GM12878 (cell line): ENCODE measurements at regions not wholly inside any gene's neighbourhood (a gene's known extent, or its start where the extent isn't known, plus 50 kb on each side); places are given as distances from the start of the nearest gene placed in this dataset.

Source experiments
- ATAC-seq: fragments of 200-7000 bp; cut with Tn5 transposase; 3 replicates; pipeline ENCODE4 v1.9.1; 2020; ENCODE audit warnings: mild to moderate bottlenecking, moderate library complexity
- BruUV-seq: library from RNA; stranded (reverse); fragments of 400-500 nt; replicated peaks from 2 replicates; lab custom pipeline; 2021; lab: Mats Ljungman, UMichigan
- CTCF ChIA-PET: fragments of 300-600 bp; sonication (Branson Sonifier 250); formaldehyde crosslinking; extraction: SDS; loops from one replicate; lab custom pipeline; 2021; ENCODE audit warnings: inconsistent platforms; lab: Yijun Ruan, JAX
- POLR2A ChIA-PET: fragments of 350-600 bp; formaldehyde crosslinking; extraction: SDS; loops from one replicate; lab custom pipeline; 2021; ENCODE audit warnings: inconsistent platforms; lab: Charles Lee
- RAD21 ChIA-PET: fragments of 300-600 bp; sonication (Branson Sonifier 250); formaldehyde crosslinking; loops from one replicate; lab custom pipeline; 2023; ENCODE audit warnings: antibody characterized with exemption; ENCODE audit not compliant: unreplicated experiment; lab: Charles Lee
- SMC1A ChIA-PET: fragments of 300-600 bp; sonication (Branson Sonifier 250); formaldehyde crosslinking; loops from one replicate; lab custom pipeline; 2023; ENCODE audit not compliant: unreplicated experiment, uncharacterized antibody; lab: Charles Lee
- DNase-seq: peaks from one replicate; pipeline ENCODE4 v3.0.0-alpha.2; 2011; ENCODE audit warnings: low read depth, low spot score
- FAIRE-seq: peaks from 3 replicates; lab custom pipeline; 2011; peaks lifted over from hg19 to GRCh38; lab: Jason Lieb, UNC
- H2AFZ ChIP-seq: 2 replicates; pipeline ENCODE4 v1.6.0; 2011; ENCODE audit warnings: low read depth, low read length, control low read depth; ENCODE audit not compliant: control insufficient read depth
- H3K27ac ChIP-seq: 2 replicates; pipeline ENCODE4 v1.5.1; 2011; ENCODE audit warnings: control low read depth; ENCODE audit not compliant: control insufficient read depth, insufficient read depth
- H3K27me3 ChIP-seq, 2 experiments: replicated peaks in 1 of 2; 2 replicates each; pipeline versions ENCODE4 v1.6.0 to v1.6.1; 2011; ENCODE audit warnings: low read length in 1 of 2; ENCODE audit not compliant: control insufficient read depth in 2 of 2, insufficient read depth in 2 of 2
- H3K36me3 ChIP-seq, 2 experiments: 2 replicates each; pipeline ENCODE4 v1.5.1; 2011; ENCODE audit warnings: low read length in 1 of 2; ENCODE audit not compliant: control insufficient read depth in 2 of 2, insufficient read depth in 2 of 2
- H3K4me1 ChIP-seq: 2 replicates; pipeline ENCODE4 v1.6.1; 2011; ENCODE audit warnings: mild to moderate bottlenecking, low read length, moderate library complexity, mixed read lengths; ENCODE audit not compliant: control insufficient read depth, insufficient read depth
- H3K4me2 ChIP-seq: 2 replicates; pipeline ENCODE4 v1.6.0; 2011; ENCODE audit warnings: control low read depth; ENCODE audit not compliant: control insufficient read depth, insufficient read depth
- H3K4me3 ChIP-seq: fragments of 200-600 bp; sonication (generic); 2 replicates; pipeline ENCODE4 v1.5.1; 2016
- H3K79me2 ChIP-seq: 2 replicates; pipeline ENCODE4 v1.6.0; 2011; ENCODE audit warnings: low read length; ENCODE audit not compliant: control insufficient read depth, insufficient read depth
- H3K9ac ChIP-seq: 2 replicates; pipeline ENCODE4 v1.8.0; 2011; ENCODE audit warnings: low read length, control low read depth, mixed read lengths; ENCODE audit not compliant: control insufficient read depth, insufficient read depth
- H3K9me3 ChIP-seq: replicated peaks from 3 replicates; pipeline ENCODE4 v1.5.1; 2011; ENCODE audit warnings: mild to moderate bottlenecking, low read length; ENCODE audit not compliant: control insufficient read depth, insufficient read depth
- H4K20me1 ChIP-seq: 2 replicates; pipeline ENCODE4 v1.6.0; 2011; ENCODE audit not compliant: control insufficient read depth, insufficient read depth
- CHD2 ChIP-seq: IDR thresholded peaks from 2 replicates; pipeline ENCODE4 v1.6.1; 2011; ENCODE audit warnings: low read depth, low read length, improper control_type of control experiment, borderline replicate concordance
- EED ChIP-seq: sonication (generic); IDR thresholded peaks from 2 replicates; pipeline ENCODE4 v1.6.1; 2016; ENCODE audit warnings: antibody characterized with exemption, low read depth
- GATAD2B ChIP-seq: fragments of 450-650 bp; conservative IDR thresholded peaks from 2 replicates; pipeline ENCODE4 v1.6.1; 2017; ENCODE audit warnings: low read depth, mild to moderate bottlenecking, moderate library complexity
- SUZ12 ChIP-seq: fragments of 200-600 bp; sonication (generic); IDR thresholded peaks from one replicate; pipeline ENCODE4 v1.6.1; 2018; ENCODE audit warnings: antibody characterized with exemption, mild to moderate bottlenecking; ENCODE audit not compliant: unreplicated experiment
- ZNF687 ChIP-seq: fragments of 450-650 bp; IDR thresholded peaks from 2 replicates; pipeline ENCODE4 v1.6.1; 2017; ENCODE audit warnings: mild to moderate bottlenecking, moderate library complexity
- WGBS: methylation state at CpG from one replicate; pipeline ENCODE4 v1.1.6; 2016; ENCODE audit warnings: low lambda C conversion rate; ENCODE audit not compliant: insufficient replicate concordance, insufficient coverage; ENCODE audit errors: missing lambda C conversion rate; 5-methylcytosine and 5-hydroxymethylcytosine counted together
- in situ Hi-C: fragments of 300-500 bp; cut with MboI; formaldehyde crosslinking; loops from 9 replicates; pipeline ENCODE4 v1.14.3; 2018; ENCODE audit warnings: mixed read lengths
- intact Hi-C: fragments of 100-400 bp; cut with micrococcal nuclease; formaldehyde crosslinking; loops from one replicate; pipeline ENCODE4 v1.14.2; 2022; ENCODE audit not compliant: unreplicated experiment

GRCh38 chr1:221949996-221950395 lies 208.1 kb upstream of the DUSP10 start:
- no peak overlapping the region for H3K27ac ChIP-seq
- ChIA-PET POLR2A (no interaction called here), RAD21 (no interaction called here), CTCF (no interaction called here), SMC1A (interaction anchor here (1.1 to 1.3 kb wide), 2 partner anchors 9 to 12 kb away, joined by 3 to 6 read pairs; no protein-coding TSS in a partner anchor)
- no peak overlapping the region for H3K9ac ChIP-seq
- no peaks in the 10 kb centered on the region for H3K27me3 ChIP-seq
- no peak overlapping the region for H3K4me3 ChIP-seq
- peaks cover 5% of the 10 kb centered on the region for H3K9me3 ChIP-seq
- no peak for TF ChIP-seq SUZ12
- no peak for TF ChIP-seq GATAD2B
- no peak for TF ChIP-seq EED
- TF ChIP-seq CHD2: no peak
- no peak for TF ChIP-seq ZNF687
- no peaks in the 10 kb centered on the region for H3K4me1 ChIP-seq
- no TSS peak for BruUV-seq
- in situ Hi-C loops: no loop called here
- no peaks in the 10 kb centered on the region for H4K20me1 ChIP-seq
- intact Hi-C loops: no loop called here
- no peak overlapping the region for H3K4me2 ChIP-seq
- no peaks in the 10 kb centered on the region for H3K79me2 ChIP-seq
- DNase-seq (no peak), ATAC-seq (no peak), FAIRE-seq (no peak)
- no peaks in the 10 kb centered on the region for H3K36me3 ChIP-seq
- H2AFZ ChIP-seq: no peak overlapping the region
- 44% methylated on average over 3 of the region's 3 CpGs for WGBS
